ENCODE measurements at regions not wholly inside any gene's neighbourhood (a gene's known extent, or its start where the extent isn't known, plus 50 kb on each side); places are given as distances from the start of the nearest gene placed in this dataset.

DNA sequence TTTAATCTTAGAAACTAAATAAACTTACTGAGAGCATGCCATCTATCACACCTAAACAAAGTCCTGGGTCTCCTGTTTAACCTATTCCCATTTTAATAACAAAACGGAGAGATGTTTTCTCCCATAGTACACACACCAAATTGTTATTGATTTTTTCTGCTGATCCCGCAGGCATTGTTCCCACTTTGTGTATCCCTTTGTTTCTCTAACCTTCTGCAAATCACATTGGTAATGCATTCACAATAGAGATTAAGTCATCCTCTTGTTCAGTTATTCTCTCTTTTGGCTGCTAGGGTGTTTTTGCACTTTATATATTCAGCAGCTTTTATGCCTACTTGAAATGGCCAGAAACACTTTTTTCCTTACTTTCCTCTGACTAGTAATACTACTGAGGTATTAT lies 1071.9 kb upstream of the CDH2 start:
- TF ChIP-seq, protein P1, sequence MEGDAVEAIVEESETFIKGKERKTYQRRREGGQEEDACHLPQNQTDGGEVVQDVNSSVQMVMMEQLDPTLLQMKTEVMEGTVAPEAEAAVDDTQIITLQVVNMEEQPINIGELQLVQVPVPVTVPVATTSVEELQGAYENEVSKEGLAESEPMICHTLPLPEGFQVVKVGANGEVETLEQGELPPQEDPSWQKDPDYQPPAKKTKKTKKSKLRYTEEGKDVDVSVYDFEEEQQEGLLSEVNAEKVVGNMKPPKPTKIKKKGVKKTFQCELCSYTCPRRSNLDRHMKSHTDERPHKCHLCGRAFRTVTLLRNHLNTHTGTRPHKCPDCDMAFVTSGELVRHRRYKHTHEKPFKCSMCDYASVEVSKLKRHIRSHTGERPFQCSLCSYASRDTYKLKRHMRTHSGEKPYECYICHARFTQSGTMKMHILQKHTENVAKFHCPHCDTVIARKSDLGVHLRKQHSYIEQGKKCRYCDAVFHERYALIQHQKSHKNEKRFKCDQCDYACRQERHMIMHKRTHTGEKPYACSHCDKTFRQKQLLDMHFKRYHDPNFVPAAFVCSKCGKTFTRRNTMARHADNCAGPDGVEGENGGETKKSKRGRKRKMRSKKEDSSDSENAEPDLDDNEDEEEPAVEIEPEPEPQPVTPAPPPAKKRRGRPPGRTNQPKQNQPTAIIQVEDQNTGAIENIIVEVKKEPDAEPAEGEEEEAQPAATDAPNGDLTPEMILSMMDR (IDR thresholded peaks at IDR 0.05; ENCODE audit: insufficient read depth, low read length, poor library complexity, severe bottlenecking), result no peak
- no peak overlapping the region for H3K4me3 ChIP-seq (ENCODE audit: low read depth, low read length)
- no peaks in the 10 kb centered on the region for H3K36me3 ChIP-seq (ENCODE audit: control insufficient read depth, insufficient read depth, low read length)
- no peak for DNase-seq (ENCODE audit: low read depth)
- no peaks in the 10 kb centered on the region for H3K27me3 ChIP-seq (ENCODE audit: control insufficient read depth, insufficient read depth, low read length)

DNA sequence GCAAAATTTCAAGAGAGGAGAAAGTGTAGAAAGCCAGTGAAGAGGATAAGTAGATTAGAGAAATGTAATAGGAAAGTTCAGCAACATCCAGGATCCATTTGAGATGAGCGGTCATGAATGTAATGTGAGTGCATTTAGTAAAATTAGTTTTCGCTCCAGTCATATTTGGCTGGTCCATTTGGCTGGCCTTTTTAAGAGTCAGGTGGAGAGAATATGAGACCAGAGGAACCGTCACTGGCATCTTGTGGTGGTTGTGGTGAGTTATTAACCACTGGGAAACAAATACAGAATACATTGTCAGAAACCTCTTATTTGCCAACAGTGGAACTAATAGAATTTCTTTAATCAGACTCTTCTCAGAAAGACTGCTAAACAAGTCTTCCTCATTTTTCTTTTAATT lies 1064.3 kb upstream of the CDH2 start:
- no peaks in the 10 kb centered on the region for H3K27me3 ChIP-seq (ENCODE audit: control insufficient read depth, insufficient read depth, low read length)
- no peak for DNase-seq (ENCODE audit: low read depth)
- no peak overlapping the region for H3K4me3 ChIP-seq (ENCODE audit: low read depth, low read length)
- no peaks in the 10 kb centered on the region for H3K36me3 ChIP-seq (ENCODE audit: control insufficient read depth, insufficient read depth, low read length)
- TF ChIP-seq, protein P1 (IDR thresholded peaks at IDR 0.05; ENCODE audit: insufficient read depth, low read length, poor library complexity, severe bottlenecking), result no peak

DNA sequence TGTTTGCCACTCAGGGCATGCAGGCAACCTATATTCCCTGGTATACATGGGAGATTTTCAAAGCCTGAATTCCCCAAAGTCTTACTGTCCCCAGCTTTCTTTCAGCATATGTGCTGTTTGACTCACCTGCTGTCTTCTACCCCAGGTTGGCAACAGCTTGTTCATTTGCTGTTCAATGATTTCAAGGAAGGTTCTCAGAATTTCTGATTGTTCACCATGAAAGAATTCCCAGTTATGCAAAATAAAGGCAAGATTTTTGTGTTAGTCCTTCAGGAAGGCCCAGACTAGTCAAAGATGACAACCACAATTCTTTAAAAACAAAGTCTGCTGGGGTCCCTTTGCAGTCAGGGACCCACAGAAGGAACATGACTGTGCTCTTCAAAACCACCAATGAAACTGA lies 1057.8 kb upstream of the CDH2 start:
- no peaks in the 10 kb centered on the region for H3K27me3 ChIP-seq (ENCODE audit: control insufficient read depth, insufficient read depth, low read length)
- no peak for DNase-seq (ENCODE audit: low read depth)
- TF ChIP-seq, protein P1 (IDR thresholded peaks at IDR 0.05; ENCODE audit: insufficient read depth, low read length, poor library complexity, severe bottlenecking), result no peak
- H3K36me3 ChIP-seq (ENCODE audit: control insufficient read depth, insufficient read depth, low read length), result no peaks in the 10 kb centered on the region
- no peak overlapping the region for H3K4me3 ChIP-seq (ENCODE audit: low read depth, low read length)

DNA sequence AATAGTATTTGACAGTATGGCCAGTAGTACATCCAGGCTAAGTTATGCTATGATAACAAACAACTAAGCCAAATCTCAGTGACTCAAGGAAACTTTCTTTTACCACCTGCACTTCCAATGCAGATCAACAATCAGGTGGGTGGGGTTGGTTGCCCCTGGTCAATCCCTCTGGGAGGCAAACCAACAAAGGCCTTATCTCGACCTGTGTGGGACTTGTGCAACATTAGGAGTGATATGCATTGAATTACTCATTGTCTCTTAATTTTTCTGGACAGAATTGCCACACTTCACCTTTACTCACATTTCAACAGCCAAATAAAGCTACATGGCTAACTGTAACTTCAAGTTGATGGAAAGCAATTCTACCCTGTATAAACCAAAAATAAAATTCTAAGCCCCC lies 1049.3 kb upstream of the CDH2 start:
- H3K27me3 ChIP-seq (ENCODE audit: control insufficient read depth, insufficient read depth, low read length), result no peaks in the 10 kb centered on the region
- H3K4me3 ChIP-seq (ENCODE audit: low read depth, low read length), result no peak overlapping the region
- DNase-seq (ENCODE audit: low read depth), result no peak
- no peaks in the 10 kb centered on the region for H3K36me3 ChIP-seq (ENCODE audit: control insufficient read depth, insufficient read depth, low read length)
- TF ChIP-seq, protein P1 (IDR thresholded peaks at IDR 0.05; ENCODE audit: insufficient read depth, low read length, poor library complexity, severe bottlenecking), result no peak

DNA sequence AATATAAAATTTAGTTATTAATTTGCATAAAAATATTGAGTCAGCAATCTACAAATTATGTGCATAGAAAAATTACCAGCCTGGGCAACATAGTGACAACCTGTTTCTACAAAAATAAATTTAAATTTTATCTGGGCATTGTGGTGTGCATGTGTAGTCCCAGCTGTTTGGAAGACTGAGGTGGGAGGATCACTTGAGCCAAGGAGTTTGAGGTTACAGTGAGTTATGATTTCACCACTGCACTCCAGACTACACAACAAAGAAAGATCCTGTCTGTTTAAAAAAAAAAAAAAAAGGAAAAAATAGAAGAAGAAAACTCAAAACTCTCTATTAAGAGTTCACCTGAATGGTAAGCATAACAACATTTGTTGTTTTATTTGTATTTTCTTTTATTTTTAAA lies 1048.4 kb upstream of the CDH2 start:
- no peak for DNase-seq (ENCODE audit: low read depth)
- Histone ChIP-seq H3K4me3 (ENCODE audit: low read depth, low read length) (no peak overlapping the region), H3K36me3 (ENCODE audit: control insufficient read depth, insufficient read depth, low read length) (no peaks in the 10 kb centered on the region), H3K27me3 (ENCODE audit: control insufficient read depth, insufficient read depth, low read length) (no peaks in the 10 kb centered on the region)
- TF ChIP-seq, protein P1 (IDR thresholded peaks at IDR 0.05; ENCODE audit: insufficient read depth, low read length, poor library complexity, severe bottlenecking), result no peak

DNA sequence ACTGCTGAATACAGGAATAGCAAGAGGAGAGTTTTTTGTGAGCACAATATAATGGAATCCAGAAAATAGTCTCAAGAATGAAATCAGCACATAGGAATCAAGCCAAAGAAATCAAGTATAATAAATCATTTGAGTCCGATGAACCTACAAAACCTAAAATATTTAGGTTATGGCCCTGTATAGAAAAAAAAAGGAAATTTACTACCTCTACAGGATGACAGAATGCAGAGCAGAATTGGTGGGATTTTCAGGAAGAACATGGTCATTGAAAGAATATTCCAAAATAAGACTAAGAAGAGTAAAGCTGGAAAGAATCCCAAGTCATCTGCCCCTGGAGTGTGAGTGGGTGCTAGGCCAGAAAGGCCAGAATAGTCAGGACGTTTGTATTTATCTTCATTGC lies 1041.2 kb upstream of the CDH2 start:
- TF ChIP-seq, protein P1 (IDR thresholded peaks at IDR 0.05; ENCODE audit: insufficient read depth, low read length, poor library complexity, severe bottlenecking), result no peak
- Histone ChIP-seq H3K27me3 (ENCODE audit: control insufficient read depth, insufficient read depth, low read length) (no peaks in the 10 kb centered on the region), H3K4me3 (ENCODE audit: low read depth, low read length) (no peak overlapping the region), H3K36me3 (ENCODE audit: control insufficient read depth, insufficient read depth, low read length) (no peaks in the 10 kb centered on the region)
- no peak for DNase-seq (ENCODE audit: low read depth)
